Neuron (in vitro differentiated cells): ENCODE measurements at regions not wholly inside any gene's neighbourhood (a gene's known extent, or its start where the extent isn't known, plus 50 kb on each side); places are given as distances from the start of the nearest gene placed in this dataset.

Experiments
- H2AFZ ChIP-seq: one replicate; pipeline ENCODE4 v1.6.1; 2013; ENCODE audit warnings: low read depth, mild to moderate bottlenecking, inconsistent platforms, low read length, moderate library complexity
- H3K27me3 ChIP-seq: one replicate; pipeline ENCODE4 v1.6.1; 2013; ENCODE audit warnings: low read length; ENCODE audit not compliant: insufficient read depth
- H3K36me3 ChIP-seq: one replicate; pipeline ENCODE4 v1.6.1; 2013; ENCODE audit warnings: low read length; ENCODE audit not compliant: insufficient read depth
- H3K4me1 ChIP-seq: one replicate; pipeline ENCODE4 v1.6.1; 2013; ENCODE audit warnings: low read length; ENCODE audit not compliant: insufficient read depth
- H3K4me3 ChIP-seq: 2 replicates; pipeline ENCODE4 v1.5.1; 2013; ENCODE audit warnings: mild to moderate bottlenecking, low read length, moderate library complexity
- H3K9me3 ChIP-seq: one replicate; pipeline ENCODE4 v1.6.1; 2013; ENCODE audit warnings: low read length

- Histone ChIP-seq H2AFZ (peak overlapping the region; percentile 59), H3K9me3 (no peaks in the 10 kb centered on the region), H3K4me1 (peaks cover 14% of the 10 kb centered on the region), H3K4me3 (no peak overlapping the region), H3K27me3 (no peaks in the 10 kb centered on the region), H3K36me3 (no peaks in the 10 kb centered on the region)
Measured at GRCh38 chr6:97820400-97820799, 537.4 kb upstream of the MMS22L start.

DNA sequence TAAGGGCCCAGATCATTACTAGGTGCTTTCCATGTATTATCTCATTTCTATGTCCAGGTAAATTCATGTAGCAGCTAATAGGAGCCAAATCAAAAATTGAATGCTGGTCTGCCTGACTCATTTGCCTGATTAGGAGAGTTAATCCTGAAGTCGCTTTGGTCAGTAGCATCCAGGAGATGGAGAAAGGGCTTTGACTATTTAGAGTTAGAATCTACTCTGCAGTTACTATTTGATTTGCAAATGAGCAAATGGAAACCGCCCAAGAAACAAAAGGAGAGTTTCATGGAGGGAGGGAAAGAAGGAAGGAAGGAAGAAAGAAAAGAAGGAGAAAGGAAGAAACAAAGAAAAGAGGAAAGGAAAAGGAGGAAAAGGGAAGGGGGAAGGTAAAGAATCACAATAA, 539.6 kb upstream of the MMS22L start:
- H3K4me3 ChIP-seq: no peak overlapping the region
- no peaks in the 10 kb centered on the region for H3K27me3 ChIP-seq
- no peaks in the 10 kb centered on the region for H3K36me3 ChIP-seq

GRCh38 chr6:97841763-97842162, 558.7 kb upstream of the MMS22L start:
- no peak overlapping the region for H3K4me3 ChIP-seq
- no peaks in the 10 kb centered on the region for H3K36me3 ChIP-seq
- no peaks in the 10 kb centered on the region for H3K27me3 ChIP-seq
- no peak overlapping the region for H2AFZ ChIP-seq
- no peaks in the 10 kb centered on the region for H3K9me3 ChIP-seq
- no peaks in the 10 kb centered on the region for H3K4me1 ChIP-seq

More for the DNA sequence above, 539.6 kb upstream of the MMS22L start:
- H3K4me1 ChIP-seq: peaks cover 14% of the 10 kb centered on the region
- H3K9me3 ChIP-seq: no peaks in the 10 kb centered on the region
- no peak overlapping the region for H2AFZ ChIP-seq

DNA sequence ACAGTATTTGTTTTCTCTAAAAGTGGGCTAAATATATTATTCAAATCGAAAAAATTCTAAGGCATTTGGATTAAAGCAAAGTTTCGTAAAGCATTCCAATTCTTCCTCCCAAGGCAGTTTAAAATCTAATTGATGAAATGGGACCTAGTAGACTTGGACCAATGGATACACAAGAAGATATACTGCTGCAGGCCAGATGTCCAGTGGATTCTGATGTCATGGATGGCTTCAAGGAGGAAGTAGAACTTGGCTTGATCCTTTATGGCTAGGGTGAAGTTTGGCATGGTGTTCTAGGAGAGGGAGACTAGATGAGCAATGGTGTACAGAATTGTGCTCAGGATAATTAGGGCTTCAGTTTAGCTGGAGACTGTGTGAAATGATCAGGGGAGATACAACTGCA, 559.5 kb upstream of the MMS22L start:
- no peaks in the 10 kb centered on the region for H3K36me3 ChIP-seq
- no peak overlapping the region for H2AFZ ChIP-seq
- H3K27me3 ChIP-seq: no peaks in the 10 kb centered on the region
- no peaks in the 10 kb centered on the region for H3K4me1 ChIP-seq
- H3K4me3 ChIP-seq: no peak overlapping the region
- no peaks in the 10 kb centered on the region for H3K9me3 ChIP-seq

- Histone ChIP-seq H2AFZ (no peak overlapping the region), H3K9me3 (no peaks in the 10 kb centered on the region), H3K4me1 (peaks cover 30% of the 10 kb centered on the region), H3K36me3 (no peaks in the 10 kb centered on the region), H3K4me3 (no peak overlapping the region), H3K27me3 (no peaks in the 10 kb centered on the region)
Measured at GRCh38 chr6:97849390-97849789, 566.4 kb upstream of the MMS22L start.

- peak overlapping the region; percentile 31 for H3K4me3 ChIP-seq
- H2AFZ ChIP-seq: peak overlapping the region; percentile 40
- H3K9me3 ChIP-seq: no peaks in the 10 kb centered on the region
- H3K4me1 ChIP-seq: peaks cover 30% of the 10 kb centered on the region
- no peaks in the 10 kb centered on the region for H3K27me3 ChIP-seq
- H3K36me3 ChIP-seq: no peaks in the 10 kb centered on the region
Measured at GRCh38 chr6:97850458-97851212, 567.6 kb upstream of the MMS22L start.

GRCh38 chr6:97863697-97864096, 580.7 kb upstream of the MMS22L start:
- H3K9me3 ChIP-seq: no peaks in the 10 kb centered on the region
- no peak overlapping the region for H2AFZ ChIP-seq
- no peaks in the 10 kb centered on the region for H3K36me3 ChIP-seq
- H3K4me1 ChIP-seq: no peaks in the 10 kb centered on the region
- no peaks in the 10 kb centered on the region for H3K27me3 ChIP-seq
- no peak overlapping the region for H3K4me3 ChIP-seq

GRCh38 chr6:97864366-97864765, 581.4 kb upstream of the MMS22L start:
- Histone ChIP-seq H3K4me3 (no peak overlapping the region), H3K36me3 (no peaks in the 10 kb centered on the region), H2AFZ (no peak overlapping the region), H3K27me3 (no peaks in the 10 kb centered on the region), H3K9me3 (no peaks in the 10 kb centered on the region), H3K4me1 (no peaks in the 10 kb centered on the region)

GRCh38 chr6:97864826-97865225, 581.8 kb upstream of the MMS22L start:
- Histone ChIP-seq H3K4me3 (no peak overlapping the region), H3K4me1 (no peaks in the 10 kb centered on the region), H3K27me3 (no peaks in the 10 kb centered on the region), H3K36me3 (no peaks in the 10 kb centered on the region), H3K9me3 (no peaks in the 10 kb centered on the region), H2AFZ (no peak overlapping the region)

DNA sequence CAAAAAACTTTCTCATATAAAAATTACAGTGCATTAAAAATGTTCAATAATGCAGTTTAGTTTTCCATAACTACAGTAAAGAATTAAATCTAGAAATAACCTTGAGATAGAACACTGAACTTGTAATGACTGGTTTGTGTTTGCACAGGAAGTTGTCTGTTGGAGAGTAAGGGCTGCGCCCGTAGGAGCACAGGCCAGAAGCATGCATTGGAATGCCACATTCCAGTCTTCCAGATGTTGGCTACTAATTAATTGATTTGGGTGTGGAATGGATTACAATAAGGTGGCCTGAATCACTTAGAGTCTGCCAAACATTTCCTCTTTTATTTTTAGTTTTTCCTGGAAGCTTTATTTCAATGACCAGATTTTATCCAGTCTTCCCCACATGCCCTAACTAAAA, 582.6 kb upstream of the MMS22L start:
- H3K27me3 ChIP-seq: no peaks in the 10 kb centered on the region
- no peaks in the 10 kb centered on the region for H3K4me1 ChIP-seq
- no peaks in the 10 kb centered on the region for H3K36me3 ChIP-seq
- no peaks in the 10 kb centered on the region for H3K9me3 ChIP-seq
- no peak overlapping the region for H3K4me3 ChIP-seq
- no peak overlapping the region for H2AFZ ChIP-seq

DNA sequence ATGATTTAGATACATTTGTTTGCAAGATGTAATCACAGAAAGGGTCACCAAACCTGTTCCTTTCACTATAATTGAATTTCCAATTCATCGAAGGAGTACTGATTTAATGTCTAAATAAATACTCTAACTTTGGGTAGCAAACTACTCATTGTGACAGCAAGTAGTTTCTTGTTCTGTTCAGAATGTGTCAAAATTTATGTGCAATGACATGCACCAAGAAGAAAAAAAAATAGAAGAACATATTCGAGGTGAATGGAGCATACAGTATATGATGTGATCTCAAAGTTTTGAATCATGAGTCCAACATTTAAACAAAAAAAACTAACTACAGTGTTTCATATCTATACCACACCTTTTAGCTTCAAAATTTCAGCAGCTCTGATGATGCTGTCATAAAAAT, 583.6 kb upstream of the MMS22L start:
- H2AFZ ChIP-seq: no peak overlapping the region
- H3K4me1 ChIP-seq: no peaks in the 10 kb centered on the region
- no peaks in the 10 kb centered on the region for H3K9me3 ChIP-seq
- no peak overlapping the region for H3K4me3 ChIP-seq
- no peaks in the 10 kb centered on the region for H3K36me3 ChIP-seq
- H3K27me3 ChIP-seq: no peaks in the 10 kb centered on the region

DNA sequence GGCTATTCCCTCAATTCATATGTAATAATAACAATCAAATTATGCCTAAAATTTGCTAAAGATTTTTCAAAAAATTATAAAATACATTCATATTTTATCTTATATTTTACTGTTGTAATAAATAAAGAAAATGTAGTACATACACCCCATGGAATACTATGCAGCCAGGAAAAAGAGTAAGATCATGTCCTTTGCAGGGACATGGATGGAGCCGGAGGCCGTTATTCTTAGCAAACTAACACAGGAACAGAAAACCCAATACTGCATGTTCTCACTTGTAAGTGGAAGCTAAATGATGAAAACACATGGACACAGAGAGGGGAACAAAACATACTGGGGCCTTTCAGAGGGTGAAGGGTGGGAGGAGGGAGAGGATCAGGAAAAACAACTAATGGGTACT, 584.2 kb upstream of the MMS22L start:
- Histone ChIP-seq H2AFZ (no peak overlapping the region), H3K4me1 (no peaks in the 10 kb centered on the region), H3K9me3 (no peaks in the 10 kb centered on the region), H3K27me3 (no peaks in the 10 kb centered on the region), H3K4me3 (no peak overlapping the region), H3K36me3 (no peaks in the 10 kb centered on the region)

DNA sequence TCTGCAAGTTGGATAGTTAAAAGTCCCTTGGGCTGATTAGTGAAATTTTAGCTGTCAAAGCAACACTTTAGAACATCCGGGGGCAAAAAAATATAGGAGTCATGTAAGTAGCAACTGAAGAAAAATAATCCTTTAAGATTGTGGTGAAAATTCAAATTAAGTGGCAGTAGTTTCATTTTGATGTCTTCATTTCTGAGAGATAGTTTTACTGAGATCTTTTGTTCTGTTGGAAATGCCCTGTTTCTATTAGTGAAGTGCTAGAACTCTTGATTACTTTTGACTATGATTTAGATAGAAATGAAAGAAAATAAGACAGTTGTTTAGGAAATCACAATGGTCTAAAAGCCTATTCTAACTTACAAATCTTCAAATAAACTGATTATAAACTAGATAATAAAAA, 587.3 kb upstream of the MMS22L start:
- no peaks in the 10 kb centered on the region for H3K9me3 ChIP-seq
- H2AFZ ChIP-seq: no peak overlapping the region
- H3K36me3 ChIP-seq: no peaks in the 10 kb centered on the region
- H3K4me3 ChIP-seq: no peak overlapping the region
- no peaks in the 10 kb centered on the region for H3K27me3 ChIP-seq
- H3K4me1 ChIP-seq: no peaks in the 10 kb centered on the region

DNA sequence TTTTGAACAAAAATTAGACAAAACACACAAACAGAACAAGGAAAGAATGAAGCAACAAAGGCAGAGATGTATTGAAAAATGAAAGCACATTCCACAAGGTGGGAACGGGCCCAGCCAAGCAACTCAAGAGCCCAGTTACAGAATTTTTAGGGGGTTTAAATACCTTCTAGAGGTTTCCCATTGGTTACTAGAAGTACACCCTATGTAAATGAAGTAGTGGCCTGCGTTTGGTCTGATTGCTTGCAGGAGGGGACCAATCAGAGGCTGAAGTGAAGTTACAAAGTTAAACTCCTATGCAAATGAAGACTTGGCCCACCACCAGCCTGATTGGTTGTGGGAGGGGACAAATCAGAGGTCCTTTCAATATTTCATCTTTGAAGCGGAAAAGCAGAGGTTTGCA, 593.7 kb upstream of the MMS22L start:
- Histone ChIP-seq H2AFZ (no peak overlapping the region), H3K36me3 (no peaks in the 10 kb centered on the region), H3K4me1 (peaks cover 11% of the 10 kb centered on the region), H3K9me3 (no peaks in the 10 kb centered on the region), H3K27me3 (no peaks in the 10 kb centered on the region), H3K4me3 (no peak overlapping the region)
